IPS-18a (cell line): ENCODE measurements at regions not wholly inside any gene's neighbourhood (a gene's known extent, or its start where the extent isn't known, plus 50 kb on each side); places are given as distances from the start of the nearest gene placed in this dataset.

Experiments used
- H3K27ac ChIP-seq: one replicate; pipeline ENCODE4 v1.5.1; 2013; ENCODE audit warnings: low read length
- H3K27me3 ChIP-seq: one replicate; pipeline ENCODE4 v1.6.1; 2013; ENCODE audit warnings: mild to moderate bottlenecking, low read length; ENCODE audit not compliant: control insufficient read depth, insufficient read depth
- H3K36me3 ChIP-seq: one replicate; pipeline ENCODE4 v1.6.1; 2013; ENCODE audit warnings: low read depth, low read length; ENCODE audit not compliant: control insufficient read depth
- H3K4me1 ChIP-seq: one replicate; pipeline ENCODE4 v1.6.1; 2013; ENCODE audit warnings: low read depth, low read length; ENCODE audit not compliant: control insufficient read depth
- H3K4me3 ChIP-seq: one replicate; pipeline ENCODE4 v1.5.1; 2013; ENCODE audit warnings: low read length
- H3K9ac ChIP-seq: one replicate; pipeline ENCODE4 v1.6.1; 2013; ENCODE audit warnings: mild to moderate bottlenecking, low read length, moderate library complexity
- H3K9me3 ChIP-seq: one replicate; pipeline ENCODE4 v1.6.1; 2013; ENCODE audit warnings: low read depth, low read length; ENCODE audit not compliant: control insufficient read depth

GRCh38 chr2:111659361-111660333 is 224.3 kb downstream of the ANAPC1 start:
- no peaks in the 10 kb centered on the region for H3K9me3 ChIP-seq
- no peak overlapping the region for H3K9ac ChIP-seq
- H3K27ac ChIP-seq = no peak overlapping the region
- no peaks in the 10 kb centered on the region for H3K27me3 ChIP-seq
- no peaks in the 10 kb centered on the region for H3K36me3 ChIP-seq
- H3K4me1 ChIP-seq = peaks cover 12% of the 10 kb centered on the region
- no peak overlapping the region for H3K4me3 ChIP-seq

DNA sequence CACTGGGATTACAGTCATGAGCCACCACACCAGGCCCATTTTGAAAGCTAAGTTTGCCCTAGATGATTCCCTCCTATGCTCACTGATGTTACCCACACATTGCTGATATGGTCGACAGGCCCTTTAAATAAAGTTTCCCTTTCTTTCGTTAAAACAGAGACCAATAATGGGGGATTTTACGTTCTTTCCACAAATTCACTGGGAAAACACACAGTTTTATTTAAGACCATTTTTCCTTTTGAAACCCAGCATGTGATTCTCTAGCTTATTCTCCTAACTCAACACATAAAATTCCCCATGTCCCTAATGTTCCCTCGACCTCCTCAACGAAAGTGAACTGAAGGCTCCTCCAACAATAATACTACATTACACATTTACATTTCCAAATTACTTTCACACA is 223.2 kb downstream of the ANAPC1 start:
- Histone ChIP-seq H3K36me3 (no peaks in the 10 kb centered on the region), H3K9ac (no peak overlapping the region), H3K4me3 (no peak overlapping the region), H3K27me3 (no peaks in the 10 kb centered on the region), H3K4me1 (peaks cover 12% of the 10 kb centered on the region), H3K27ac (no peak overlapping the region), H3K9me3 (no peaks in the 10 kb centered on the region)

DNA sequence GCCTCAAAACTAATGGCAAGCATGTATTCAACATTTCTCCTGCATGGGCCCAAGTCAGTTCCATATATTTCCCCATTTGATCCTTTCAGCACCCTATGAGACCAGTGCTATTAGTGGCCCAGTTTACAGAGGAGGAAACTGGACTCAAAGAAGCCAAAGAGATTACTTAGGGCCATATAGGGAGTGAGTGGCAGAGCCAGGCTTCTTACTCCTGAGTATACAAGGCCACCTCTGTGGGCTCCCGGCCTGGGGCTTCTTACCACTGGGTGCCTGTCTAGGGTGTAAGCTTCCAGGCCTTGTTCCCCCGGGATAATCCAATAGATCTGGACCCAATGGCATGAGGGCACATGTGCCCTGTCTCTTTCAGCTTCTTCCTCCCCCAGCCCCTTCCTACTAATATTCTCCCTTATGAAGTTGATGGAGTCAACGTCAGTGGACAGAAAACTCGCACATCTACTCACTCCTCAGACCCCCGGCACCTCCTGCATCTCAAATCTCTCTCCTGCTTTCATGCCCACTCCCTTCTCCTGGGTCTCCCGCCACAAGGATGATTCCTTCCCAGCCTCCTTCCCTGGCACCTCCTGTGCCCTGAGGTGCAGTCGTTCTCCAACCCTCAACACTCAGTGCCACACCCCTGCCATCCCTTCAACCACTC is 222.6 kb downstream of the ANAPC1 start:
- no peak overlapping the region for H3K9ac ChIP-seq
- no peak overlapping the region for H3K4me3 ChIP-seq
- H3K27me3 ChIP-seq = no peaks in the 10 kb centered on the region
- H3K36me3 ChIP-seq = no peaks in the 10 kb centered on the region
- peaks cover 12% of the 10 kb centered on the region for H3K4me1 ChIP-seq
- H3K27ac ChIP-seq = no peak overlapping the region
- H3K9me3 ChIP-seq = no peaks in the 10 kb centered on the region

- no peaks in the 10 kb centered on the region for H3K9me3 ChIP-seq
- H3K4me3 ChIP-seq = no peak overlapping the region
- no peaks in the 10 kb centered on the region for H3K27me3 ChIP-seq
- H3K4me1 ChIP-seq = peaks cover 12% of the 10 kb centered on the region
- H3K9ac ChIP-seq = no peak overlapping the region
- no peak overlapping the region for H3K27ac ChIP-seq
- H3K36me3 ChIP-seq = no peaks in the 10 kb centered on the region
These were observed 221.8 kb downstream of the ANAPC1 start for GRCh38 chr2:111662039-111662770.

GRCh38 chr2:111662771-111663470 is 221.1 kb downstream of the ANAPC1 start:
- peaks cover 12% of the 10 kb centered on the region for H3K4me1 ChIP-seq
- H3K9ac ChIP-seq = no peak overlapping the region

GRCh38 chr2:111663471-111664274 is 220.3 kb downstream of the ANAPC1 start:
- Histone ChIP-seq H3K36me3 (no peaks in the 10 kb centered on the region), H3K4me1 (peaks cover 12% of the 10 kb centered on the region), H3K9me3 (no peaks in the 10 kb centered on the region), H3K27me3 (no peaks in the 10 kb centered on the region), H3K9ac (no peak overlapping the region), H3K4me3 (no peak overlapping the region), H3K27ac (no peak overlapping the region)

More at GRCh38 chr2:111662771-111663470, 221.1 kb downstream of the ANAPC1 start:
- H3K27ac ChIP-seq = no peak overlapping the region
- no peak overlapping the region for H3K4me3 ChIP-seq
- no peaks in the 10 kb centered on the region for H3K36me3 ChIP-seq
- H3K9me3 ChIP-seq = no peaks in the 10 kb centered on the region
- no peaks in the 10 kb centered on the region for H3K27me3 ChIP-seq

- Histone ChIP-seq H3K4me3 (no peak overlapping the region), H3K36me3 (no peaks in the 10 kb centered on the region), H3K27ac (no peak overlapping the region), H3K4me1 (peaks cover 10% of the 10 kb centered on the region), H3K9me3 (no peaks in the 10 kb centered on the region), H3K9ac (no peak overlapping the region), H3K27me3 (no peaks in the 10 kb centered on the region)
These were observed 219.6 kb downstream of the ANAPC1 start for GRCh38 chr2:111664275-111664850.

- Histone ChIP-seq H3K9me3 (no peaks in the 10 kb centered on the region), H3K27me3 (no peaks in the 10 kb centered on the region), H3K36me3 (no peaks in the 10 kb centered on the region), H3K4me3 (no peak overlapping the region), H3K27ac (no peak overlapping the region), H3K4me1 (peaks cover 3% of the 10 kb centered on the region), H3K9ac (no peak overlapping the region)
These were observed 219.0 kb downstream of the ANAPC1 start for GRCh38 chr2:111665011-111665410.

DNA sequence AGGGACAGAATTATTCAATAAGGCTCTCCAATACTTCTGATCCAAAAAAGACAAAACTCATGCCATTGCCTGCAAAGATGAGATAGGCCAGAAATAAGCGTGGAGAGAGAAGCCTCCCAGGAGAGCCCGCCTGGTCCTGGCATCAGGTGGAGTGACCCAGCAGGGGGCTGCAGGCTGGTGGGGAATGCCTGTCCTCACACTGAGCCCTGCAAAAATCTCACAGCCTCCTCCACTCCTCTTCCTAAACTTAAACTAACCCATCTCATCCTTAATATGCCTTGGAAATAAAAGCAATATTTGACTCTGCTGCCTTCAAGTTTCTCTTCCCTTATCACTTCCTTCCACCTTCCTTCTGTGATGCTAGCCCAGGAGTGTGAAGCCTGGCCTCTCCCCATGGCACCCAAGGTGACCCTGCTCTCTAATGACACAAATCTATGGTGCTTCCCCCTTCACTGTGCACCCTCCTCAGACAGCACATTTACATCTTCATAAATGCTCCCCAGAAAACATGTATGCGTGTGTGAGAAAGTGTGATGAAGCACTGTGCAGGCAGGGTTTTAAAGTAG is 218.4 kb downstream of the ANAPC1 start:
- Histone ChIP-seq H3K27me3 (no peaks in the 10 kb centered on the region), H3K4me3 (no peak overlapping the region), H3K9me3 (no peaks in the 10 kb centered on the region), H3K4me1 (no peaks in the 10 kb centered on the region), H3K36me3 (no peaks in the 10 kb centered on the region), H3K9ac (no peak overlapping the region), H3K27ac (no peak overlapping the region)

GRCh38 chr2:111666160-111666559 is 217.8 kb downstream of the ANAPC1 start:
- no peaks in the 10 kb centered on the region for H3K27me3 ChIP-seq
- no peak overlapping the region for H3K9ac ChIP-seq
- no peaks in the 10 kb centered on the region for H3K9me3 ChIP-seq
- H3K4me3 ChIP-seq = no peak overlapping the region
- H3K36me3 ChIP-seq = no peaks in the 10 kb centered on the region
- no peaks in the 10 kb centered on the region for H3K4me1 ChIP-seq
- H3K27ac ChIP-seq = no peak overlapping the region
